NK-92 treated with Interleukin-12 subunit alpha and Interleukin-12 subunit beta, amount 100 ng/mL, for 24 hours (cell line): ENCODE measurements at regions not wholly inside any gene's neighbourhood (a gene's known extent, or its start where the extent isn't known, plus 50 kb on each side); places are given as distances from the start of the nearest gene placed in this dataset.
"Not testable (repeated sequence)": the region's sequence is repeated elsewhere in the genome, so short reads cannot be mapped to it uniquely, and the experiment has no call there.

Experiments
- DNase-seq: peaks from one replicate; lab custom pipeline; 2025; lab: John Stamatoyannopoulos, UW

DNA sequence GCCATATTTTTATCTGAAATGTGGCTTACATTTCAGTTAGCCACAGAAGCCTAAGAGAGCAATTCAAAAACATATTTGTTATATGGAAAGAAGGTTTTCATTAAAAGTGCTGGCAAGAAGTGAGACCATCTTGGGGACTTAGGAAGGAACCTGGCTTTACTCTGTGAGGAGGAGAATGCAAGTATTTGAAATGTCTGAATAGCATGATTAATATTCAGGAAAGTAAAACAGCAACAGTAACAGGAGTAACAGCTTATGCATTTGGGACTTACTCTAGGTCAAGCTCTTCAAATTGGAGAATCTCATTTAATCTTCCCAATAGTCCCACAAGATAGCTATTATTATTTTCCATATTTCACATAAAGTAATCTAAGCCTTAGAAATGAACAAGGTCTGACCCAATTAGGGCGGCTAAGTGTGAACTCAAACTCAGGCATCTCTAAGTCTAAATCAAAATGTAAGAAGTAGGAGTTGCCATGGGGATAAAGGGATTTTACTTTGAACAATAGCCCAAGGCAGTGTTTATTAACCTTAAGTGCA is 816.5 kb downstream of the BCKDHB start:
- no peak for DNase-seq

DNA sequence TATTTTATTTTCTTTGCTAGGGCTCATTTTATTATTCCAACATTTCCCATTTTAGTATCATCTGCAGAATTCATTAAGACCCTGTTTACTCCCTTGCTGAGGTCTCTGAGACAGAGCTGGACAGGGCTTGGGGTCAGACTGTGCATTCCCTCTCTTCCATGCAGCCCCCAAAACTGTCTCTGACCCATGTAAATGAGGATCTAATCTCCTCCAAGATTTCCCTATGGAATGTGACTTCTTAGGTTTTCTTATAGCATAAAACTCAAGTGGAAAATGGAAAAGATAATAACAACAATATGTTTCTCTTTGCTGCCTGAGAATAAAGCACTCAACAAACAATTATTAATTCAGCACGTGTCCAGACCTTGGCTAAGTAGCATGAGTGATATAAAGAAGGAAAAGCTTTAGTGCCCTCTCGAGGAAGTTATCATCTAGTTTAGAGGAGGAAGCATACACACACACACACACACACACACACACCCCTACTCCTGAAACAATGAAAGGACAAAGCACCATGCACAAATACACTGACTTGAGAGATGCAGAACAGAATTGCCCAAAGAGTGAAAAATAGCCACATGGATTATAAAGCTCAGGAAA is 815.5 kb downstream of the BCKDHB start:
- no peak for DNase-seq

DNA sequence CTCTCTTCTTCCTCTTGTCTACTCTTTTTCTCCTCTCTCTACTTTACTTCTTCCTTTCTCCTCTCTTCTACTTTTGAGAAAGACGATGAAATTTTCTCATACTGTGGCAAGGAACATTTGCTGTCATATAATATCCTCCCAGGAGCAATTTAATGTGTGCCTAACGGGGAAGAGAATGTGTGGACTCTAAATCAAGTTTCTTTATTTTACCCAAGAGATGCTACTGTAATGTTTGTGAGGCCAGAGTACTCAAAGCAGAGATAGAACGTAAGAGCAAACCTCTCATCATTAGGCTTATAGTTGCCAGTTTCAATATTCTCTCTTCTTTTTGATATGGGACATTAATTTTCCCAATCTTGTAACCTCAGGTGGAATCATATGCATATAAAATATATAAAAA is 801.4 kb downstream of the BCKDHB start:
- no peak for DNase-seq

DNA sequence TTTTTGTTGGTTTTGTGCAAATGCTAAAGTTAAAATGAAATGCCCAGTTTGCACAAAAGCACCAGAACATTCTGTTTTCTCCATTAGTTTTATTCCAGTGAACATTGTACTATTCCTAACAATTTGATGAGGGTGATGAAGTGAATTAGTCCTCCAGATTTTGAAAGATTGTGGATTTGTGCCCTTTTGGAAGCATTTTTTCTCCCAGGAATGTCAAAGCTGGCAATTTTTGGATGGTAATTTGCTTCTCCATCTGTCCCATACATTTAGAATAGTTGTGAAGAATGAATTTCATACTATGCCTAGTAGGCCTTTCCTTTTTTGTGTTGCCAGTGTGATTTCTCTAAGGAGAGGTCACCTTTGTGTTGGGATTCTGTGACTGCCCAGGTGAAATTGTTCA is 797.2 kb downstream of the BCKDHB start:
- no peak for DNase-seq

DNA sequence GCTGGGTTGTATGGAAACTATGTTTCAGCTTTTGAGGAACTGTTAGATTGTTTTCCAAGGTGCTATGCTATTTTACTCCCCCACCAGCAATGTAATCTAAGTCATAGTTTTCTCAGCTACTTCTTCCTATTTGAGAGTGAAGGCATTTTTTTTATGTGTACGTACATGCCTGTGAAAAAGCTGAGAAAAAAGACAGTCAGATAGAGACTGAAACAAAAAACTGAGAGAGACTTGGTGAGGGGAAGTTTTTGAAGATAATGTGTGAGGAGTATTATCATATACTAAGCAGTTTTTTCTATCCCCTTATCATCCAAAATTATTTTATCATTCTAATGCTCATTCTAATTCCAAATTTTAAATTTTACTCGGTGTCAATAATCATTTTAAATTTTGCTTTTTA is 780.0 kb downstream of the BCKDHB start:
- no peak for DNase-seq

DNA sequence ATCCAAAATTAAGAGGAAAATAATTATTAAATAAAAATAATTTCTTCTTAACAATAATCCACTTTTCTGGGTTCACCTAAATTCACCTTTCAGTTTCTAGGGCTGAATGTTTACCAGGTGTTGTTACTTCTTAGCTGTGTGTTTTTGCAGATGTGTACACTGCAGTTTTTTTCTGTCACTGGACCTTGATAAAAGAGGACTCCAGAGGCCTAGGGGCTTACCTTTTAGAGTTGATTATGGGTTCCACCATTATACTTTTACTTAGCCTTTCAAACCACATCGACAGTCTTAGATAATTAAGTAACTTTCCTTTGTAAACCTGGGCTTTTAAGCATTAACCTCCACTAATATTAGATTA is 766.5 kb downstream of the BCKDHB start:
- DNase-seq = no peak

DNA sequence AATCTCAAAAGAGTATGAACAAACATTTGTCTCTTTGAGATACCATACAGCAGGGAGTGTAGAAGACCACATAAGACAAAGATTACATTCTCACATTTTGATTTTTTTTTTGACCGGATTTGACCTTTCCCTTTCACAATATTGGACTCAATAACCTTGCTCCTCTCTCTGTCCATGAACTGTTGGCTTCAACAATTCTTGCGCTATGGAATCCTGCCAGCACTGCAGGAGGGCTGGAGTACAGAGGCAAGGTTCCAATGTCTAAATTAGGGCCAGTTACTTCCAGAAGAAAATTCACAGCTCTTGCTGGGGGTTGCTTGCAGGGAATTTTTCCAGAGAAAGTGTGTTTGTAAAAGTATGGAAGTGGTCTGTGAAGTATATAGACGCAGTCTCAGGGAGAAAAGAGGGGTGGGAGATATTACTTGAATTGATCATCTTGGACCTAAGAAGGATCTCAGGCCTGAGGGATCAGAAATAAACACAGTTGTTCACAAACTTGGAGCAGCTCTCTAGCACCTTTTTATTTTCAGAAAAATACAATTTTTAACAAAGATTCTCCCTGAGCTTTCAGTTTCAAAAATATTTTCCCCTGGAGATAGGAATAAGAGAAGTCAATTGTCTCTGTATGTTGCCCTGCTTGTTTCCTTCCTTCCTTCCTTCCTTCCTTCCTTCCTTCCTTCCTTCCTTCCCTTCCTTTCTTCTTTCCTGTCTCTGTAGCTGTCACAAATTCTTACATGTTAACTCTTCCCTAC is 765.9 kb downstream of the BCKDHB start:
- DNase-seq = no peak

DNA sequence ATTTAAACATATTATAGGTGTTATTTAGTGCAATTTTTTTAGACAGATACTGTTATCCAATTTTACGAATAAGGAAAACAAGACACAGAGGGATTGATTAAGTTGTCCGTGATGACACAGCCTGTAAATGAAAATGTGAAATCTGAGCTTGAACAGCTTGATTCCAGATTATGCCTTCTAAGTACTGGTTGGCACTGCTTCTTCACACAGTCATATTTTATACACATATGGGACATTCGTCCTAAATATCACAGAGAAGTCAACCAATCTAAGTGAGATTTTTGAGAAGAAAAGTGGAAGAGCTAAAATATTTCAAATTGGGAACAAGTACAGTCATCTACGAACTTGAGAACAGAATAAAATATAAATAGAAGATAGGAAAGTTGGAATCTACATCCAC is 756.3 kb downstream of the BCKDHB start:
- DNase-seq = no peak

DNA sequence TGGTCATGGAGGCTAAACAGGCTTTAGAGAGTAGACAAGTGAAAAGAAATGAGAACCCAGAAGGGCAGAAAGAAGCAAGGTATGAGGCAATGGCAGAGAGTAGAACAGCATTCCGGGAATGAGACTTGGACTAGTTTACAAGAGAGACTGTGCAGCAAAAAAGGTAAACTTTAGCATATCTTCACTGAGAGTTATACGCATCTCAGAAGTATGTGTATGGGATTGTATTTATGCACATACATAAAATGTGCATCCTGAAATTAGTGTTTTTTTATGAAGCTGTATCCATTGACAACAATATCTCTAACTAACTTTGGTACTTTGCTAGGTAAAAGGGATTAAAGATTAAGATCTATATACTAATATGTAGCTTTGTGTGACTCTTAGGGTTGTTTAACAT is 753.6 kb downstream of the BCKDHB start:
- no peak for DNase-seq

DNA sequence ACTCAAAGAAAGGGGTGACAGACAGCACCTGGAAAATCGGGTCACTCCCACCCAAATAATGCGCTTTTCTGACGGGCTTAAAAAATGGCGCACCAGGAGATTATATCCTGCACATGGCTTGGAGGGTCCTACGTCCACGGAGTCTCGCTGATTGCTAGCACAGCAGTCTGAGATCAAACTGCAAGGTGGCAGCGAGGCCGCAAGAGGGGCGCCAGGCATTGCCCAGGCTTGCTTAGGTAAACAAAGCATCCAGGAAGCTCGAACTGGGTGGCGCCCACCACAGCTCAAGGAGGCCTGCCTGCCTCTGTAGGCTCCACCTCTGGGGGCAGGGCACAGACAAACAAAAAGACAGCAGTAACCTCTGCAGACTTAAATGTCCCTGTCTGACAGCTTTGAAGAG is 741.5 kb downstream of the BCKDHB start:
- DNase-seq = not testable (repeated sequence)

DNA sequence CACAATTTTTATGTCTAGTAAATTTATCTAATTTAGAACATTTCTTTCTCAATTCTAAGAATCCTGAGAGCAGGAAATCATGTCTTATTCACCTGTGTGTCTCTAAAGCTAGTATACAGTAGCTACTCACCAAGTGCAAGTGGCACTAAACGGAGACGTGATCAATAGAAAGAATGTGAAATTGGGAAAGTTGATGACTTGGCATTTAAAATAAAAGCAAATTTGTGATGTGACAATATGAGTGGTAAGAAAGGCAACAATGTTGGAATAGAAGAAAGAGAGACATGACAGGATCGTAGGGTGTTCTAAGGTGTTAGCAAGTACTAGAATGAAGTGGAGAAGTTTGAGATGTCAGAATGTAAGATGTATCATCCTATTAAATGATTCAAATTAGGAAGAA is 725.9 kb downstream of the BCKDHB start:
- DNase-seq = no peak

DNA sequence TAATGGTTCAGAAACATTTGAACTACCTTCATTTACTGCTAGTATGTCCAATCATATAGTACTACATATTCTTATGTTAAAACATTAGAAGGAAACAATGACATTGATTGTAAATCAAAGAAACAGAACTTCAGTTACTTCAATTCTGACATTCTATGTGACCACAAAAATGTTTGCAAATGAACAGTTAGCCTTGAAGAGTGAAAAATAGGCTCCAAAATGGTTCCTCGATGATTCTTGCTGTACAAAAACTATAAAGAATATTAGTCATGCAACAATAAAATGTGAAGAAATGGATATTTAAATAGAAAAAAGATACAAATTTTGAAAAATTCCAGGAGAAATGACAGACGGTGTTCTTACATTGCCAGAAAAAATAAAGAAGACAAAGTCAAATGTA is 686.9 kb downstream of the BCKDHB start:
- DNase-seq = no peak

DNA sequence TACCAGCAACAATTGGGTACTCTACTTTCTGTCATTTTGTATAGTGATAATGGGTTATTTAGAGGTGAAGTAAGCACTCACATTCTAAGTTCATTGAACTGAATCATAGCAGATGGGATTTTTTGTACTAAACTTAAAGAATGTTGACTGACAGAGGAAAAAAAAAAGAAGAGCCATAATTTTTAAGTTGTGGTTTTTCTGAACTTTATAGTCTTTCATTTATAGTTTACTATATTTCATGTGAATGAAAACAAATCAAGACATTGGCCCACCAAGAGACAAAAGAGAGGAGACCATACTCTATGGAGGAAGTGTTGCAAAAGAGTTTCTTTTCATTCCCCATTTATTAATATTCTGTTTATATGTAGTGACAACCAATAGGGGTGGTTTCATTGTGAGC is 685.7 kb downstream of the BCKDHB start:
- no peak for DNase-seq

DNA sequence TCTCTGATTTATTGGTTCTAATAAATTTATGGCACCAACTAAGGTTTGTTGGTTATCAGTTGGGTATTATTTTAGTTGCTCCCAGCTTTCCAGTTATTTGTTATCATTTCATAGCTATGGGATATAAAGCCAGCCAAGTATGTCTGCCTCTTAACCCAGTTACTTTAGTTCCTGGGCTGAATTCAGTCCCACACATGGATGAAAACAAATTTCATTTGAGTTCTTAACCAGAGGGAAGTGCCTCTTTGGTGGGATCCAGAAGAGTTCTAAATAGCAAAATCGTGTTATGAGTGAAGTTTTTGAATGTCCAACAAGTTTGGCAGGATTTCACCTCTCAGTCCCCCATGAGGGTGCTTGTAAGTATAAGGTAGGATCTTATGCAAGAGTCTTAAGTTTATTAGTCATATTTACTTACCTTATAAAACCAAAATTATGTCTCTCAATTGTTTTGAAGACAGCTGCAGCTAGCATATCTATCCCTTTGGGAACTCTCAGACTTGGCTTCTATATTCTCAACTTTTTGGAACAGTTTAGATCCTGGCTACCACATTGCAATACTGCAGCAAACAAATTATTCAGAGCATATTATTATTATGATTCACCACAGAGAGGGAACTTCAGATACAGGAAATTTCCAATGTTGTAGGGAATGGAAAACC is 683.6 kb downstream of the BCKDHB start:
- no peak for DNase-seq

DNA sequence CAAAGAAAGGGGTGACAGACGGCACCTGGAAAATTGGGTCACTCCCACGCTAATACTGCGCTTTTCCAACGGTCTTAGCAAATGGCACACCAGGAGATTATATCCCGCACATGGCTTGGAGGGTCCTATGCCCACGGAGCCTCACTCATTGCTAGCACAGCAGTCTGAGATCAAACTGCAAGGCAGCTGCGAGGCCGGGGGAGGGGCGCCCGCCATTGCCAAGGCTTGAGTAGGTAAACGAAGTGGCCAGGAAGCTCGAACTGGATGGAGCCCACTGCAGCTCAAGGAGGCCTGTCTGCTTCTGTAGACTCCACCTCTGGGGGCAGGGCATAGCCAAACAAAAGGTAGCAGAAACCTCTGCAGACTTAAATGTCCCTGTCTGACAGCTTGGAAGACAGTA is 676.8 kb downstream of the BCKDHB start:
- not testable (repeated sequence) for DNase-seq

DNA sequence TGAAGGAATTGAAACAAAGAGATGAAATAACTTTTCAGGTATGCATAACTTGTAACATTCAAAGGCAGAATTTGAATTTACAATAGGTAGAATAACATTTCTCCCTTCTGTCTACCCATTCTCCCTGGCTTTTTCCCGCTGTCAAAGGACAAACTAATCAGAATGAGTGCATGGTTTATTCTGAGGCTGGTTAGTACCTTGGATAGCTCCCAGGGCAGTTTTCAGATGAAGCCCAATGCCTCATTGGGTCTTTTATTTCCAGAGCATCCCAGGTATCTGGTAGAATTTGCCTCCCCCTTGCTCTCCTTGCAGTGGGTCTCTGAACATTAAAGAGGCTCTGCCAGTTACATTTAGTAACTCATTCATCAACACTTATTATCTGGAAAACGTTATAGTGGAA is 665.5 kb downstream of the BCKDHB start:
- DNase-seq = no peak

DNA sequence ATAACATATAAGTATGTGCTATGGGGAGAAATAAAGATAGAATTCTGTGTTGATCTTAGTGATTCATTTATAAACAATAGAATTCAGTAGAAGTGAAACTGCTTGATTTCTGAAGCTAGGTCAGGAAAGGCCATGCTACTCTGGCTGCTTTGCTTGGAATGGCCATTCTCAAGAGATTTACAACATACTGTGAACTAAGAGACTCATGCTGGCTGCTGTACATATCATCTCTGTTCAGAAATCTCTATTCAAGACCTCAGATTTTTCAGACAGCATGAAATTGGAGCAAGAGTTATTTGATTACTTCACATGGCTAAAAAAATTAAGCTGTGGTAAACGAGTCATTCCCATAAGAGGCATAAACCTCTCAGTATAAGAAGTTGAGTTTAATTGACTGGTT is 662.6 kb downstream of the BCKDHB start:
- DNase-seq = no peak

DNA sequence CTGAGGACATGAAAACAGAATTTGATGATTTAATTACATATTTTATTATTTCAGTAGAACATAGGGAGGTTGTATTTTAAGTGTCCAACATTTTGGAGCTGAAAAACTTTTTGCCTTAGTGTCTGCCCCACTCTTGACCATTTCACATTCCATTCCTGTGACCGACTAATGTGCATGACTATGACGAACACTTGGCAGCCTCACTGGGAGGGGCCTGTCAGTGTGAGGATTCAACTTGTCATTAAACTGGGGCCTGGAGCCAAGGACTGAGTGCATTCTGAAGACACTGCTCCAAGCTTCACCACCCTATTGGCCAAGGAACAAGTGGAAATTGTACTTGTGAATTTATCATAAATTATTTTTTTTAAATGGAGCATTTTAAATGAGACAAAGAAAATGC is 661.3 kb downstream of the BCKDHB start:
- DNase-seq = no peak

DNA sequence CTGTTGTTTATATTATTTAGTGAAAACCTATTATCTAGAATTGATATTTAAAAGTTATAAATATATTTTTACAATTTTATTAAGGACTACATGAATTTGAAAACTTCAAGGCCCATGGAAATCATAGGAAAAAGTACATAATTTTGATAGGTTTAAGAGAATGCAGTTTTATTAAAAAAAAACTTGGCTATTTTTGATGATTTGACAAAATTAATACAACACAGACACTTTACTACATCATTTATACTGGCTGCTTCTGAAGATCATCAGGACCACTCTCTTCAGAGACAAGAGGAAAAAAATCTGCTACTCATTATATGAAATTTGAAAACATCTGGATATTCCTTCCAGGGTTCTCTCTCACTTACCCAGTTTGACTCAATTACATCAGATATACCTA is 637.7 kb downstream of the BCKDHB start:
- DNase-seq = no peak

DNA sequence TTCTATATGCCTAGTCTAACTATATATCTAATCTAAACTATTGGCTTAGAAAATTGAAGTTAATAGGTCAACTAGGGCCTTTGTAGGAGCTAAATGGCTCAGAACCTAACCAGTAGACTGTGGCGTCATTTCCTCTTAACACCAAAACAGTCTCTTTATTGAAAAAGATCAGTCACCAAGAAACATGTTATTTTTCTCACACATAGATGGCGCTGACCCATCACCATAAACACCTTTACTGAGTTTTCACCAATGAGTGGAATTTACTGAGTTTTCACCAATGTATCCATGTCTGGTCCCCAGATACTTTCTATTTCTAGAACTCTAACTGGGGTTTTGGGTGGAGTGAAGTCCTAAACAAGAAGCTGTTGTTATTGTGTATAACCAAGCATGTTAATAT is 636.0 kb downstream of the BCKDHB start:
- no peak for DNase-seq

DNA sequence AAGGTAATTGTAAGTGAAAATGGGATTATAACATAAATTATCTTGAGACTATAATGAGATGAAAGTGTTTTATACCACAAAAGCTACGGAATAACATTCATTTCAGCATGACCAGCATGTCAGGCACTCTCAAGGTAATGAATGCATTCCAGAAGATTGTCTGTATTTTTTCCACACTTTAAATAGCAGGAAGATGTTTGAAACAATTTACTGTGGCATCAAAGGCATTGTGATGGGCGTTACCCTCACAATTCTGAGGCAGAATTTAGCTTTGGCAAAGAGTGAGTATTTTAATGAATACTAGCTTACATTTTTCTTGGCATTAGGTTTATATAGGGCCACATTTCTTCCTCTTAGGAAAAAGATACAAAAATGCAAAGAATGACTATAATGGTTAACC is 627.2 kb downstream of the BCKDHB start:
- no peak for DNase-seq

DNA sequence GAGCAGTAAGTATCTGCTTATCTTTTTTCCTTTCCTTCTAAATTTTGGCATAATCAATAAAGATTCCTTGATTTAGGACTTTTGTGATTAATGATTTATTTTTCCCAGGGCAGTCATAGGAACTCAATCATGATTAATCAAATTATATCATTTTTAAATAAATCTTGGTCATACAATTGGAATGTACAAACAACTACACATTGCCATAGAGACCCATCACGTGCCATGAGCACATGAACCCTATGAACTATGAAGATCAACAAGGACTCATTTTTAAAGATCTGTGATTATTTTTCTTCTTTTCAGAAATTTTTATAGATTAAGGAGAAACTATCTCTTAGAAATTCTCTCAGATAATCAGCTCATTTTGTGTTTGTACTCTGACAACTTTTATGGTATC is 622.4 kb downstream of the BCKDHB start:
- DNase-seq = no peak

DNA sequence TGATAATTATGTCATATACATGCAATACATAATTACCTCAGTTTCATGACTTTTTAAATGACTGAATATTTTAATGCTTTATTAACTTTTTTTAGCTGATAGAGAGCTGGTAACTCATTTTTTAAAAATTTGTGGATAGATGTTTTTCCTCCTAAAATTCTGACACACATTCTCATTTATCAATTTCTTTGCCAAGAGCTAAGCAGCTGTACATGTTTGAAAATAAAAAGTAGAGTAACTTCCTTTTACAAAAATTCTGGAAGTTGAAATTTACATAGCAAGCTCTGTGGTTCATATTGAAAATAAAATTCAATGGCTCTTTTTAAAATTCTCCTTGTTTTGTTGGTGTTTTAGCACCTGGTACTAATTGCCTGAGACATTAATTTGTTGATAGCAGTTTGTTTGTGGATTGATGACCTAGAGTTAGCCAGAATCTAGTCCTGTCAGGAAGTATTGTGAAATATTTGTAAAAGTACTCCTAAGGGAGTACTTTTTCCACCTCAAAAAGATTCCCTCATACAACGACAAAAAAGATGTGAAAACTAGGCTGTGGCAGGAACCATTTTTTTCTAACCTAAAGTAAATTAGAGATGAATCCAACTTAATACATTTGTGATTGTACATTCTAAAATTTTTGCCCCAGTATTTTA is 621.8 kb downstream of the BCKDHB start:
- no peak for DNase-seq
